Activated CD8-positive, alpha-beta memory T cell treated with anti-CD3 and anti-CD28 coated beads for 36 hours (primary cell): ENCODE measurements at regions not wholly inside any gene's neighbourhood (a gene's known extent, or its start where the extent isn't known, plus 50 kb on each side); places are given as distances from the start of the nearest gene placed in this dataset.
"Not testable (repeated sequence)": the region's sequence is repeated elsewhere in the genome, so short reads cannot be mapped to it uniquely, and the experiment has no call there.

Experiments
- CTCF ChIA-PET: fragments of 350-600 bp; sonication (Branson Sonifier 250); formaldehyde crosslinking; loops from one replicate; lab custom pipeline; 2021; ENCODE audit warnings: antibody characterized with exemption; lab: Charles Lee
- POLR2A ChIA-PET: fragments of 350-600 bp; sonication (Branson Sonifier 250); formaldehyde crosslinking; loops from one replicate; lab custom pipeline; 2021; ENCODE audit warnings: antibody characterized with exemption; lab: Charles Lee

DNA sequence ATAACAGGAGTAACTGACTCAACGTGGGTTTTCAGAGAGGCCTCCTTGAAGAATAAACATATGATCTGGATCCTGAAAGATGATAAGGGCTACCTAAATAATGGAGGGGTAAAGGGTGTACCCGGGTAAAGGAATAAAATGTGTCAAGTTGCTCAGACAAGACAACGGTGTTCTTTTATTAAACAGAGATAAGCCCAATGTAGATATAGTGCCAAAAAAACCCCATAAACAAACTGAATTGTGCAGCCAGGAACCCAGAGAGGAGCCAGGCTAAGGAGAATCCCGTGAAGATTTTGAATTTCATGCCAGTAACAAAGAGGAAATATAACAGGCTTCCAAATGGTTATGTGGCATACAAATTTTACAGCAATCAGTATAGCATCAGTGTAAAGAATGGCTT lies 618.2 kb downstream of the CPS1 start:
- POLR2A ChIA-PET: no interaction called here
- CTCF ChIA-PET: no interaction called here

DNA sequence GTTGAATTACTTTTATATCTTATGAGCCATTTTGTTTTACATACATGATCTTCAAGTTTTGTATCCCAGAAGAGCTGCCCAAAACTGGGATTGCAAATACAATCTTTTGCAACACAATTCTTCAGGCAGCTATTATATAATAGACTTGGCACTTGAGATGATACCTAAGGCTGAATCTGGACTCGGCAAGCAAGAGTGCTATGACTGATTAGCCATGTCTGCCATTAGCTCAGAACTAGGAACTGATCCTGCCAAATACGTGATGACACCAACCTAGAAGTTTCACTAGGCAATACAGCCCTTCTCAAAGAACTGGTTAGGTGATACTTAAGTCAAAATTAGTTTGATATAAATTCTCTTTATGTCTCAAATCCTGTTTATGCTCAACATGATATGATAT lies 619.6 kb downstream of the CPS1 start:
- ChIA-PET CTCF (interaction anchor here (0.6 kb wide), 1 partner anchor 22 kb away, joined by 3 read pairs; no protein-coding TSS in a partner anchor), POLR2A (no interaction called here)

DNA sequence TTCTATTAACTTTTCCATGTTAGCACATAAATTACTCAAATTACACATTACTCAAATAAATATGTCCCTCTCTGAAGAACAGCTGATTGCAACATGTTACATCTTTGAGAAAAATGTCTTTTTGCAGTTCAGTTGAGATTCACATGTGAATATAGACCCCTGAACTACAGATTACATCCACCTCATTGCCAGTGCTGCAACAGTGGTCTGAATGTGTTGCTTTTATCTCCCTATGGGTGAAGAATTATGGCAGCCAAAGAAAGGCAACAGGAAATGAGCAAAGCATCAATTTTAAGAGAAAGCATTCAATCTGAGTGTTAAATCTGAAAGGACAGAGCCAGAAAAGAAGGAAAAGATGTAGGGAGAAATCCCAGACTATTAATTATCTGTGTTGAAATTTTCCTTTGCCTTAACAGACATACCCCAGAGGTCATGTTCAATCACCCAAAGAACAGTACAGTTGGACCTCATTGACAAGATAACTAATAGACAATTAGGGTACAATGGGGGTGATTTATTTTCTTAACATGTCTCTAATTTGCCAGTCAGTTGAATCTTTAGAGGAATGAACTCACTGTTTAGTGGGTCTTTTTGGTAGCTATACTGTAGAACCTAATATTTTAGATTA lies 620.2 kb downstream of the CPS1 start:
- ChIA-PET POLR2A (no interaction called here), CTCF (interaction anchor here (0.6 kb wide), 1 partner anchor 21 kb away, joined by 3 read pairs; no protein-coding TSS in a partner anchor)

DNA sequence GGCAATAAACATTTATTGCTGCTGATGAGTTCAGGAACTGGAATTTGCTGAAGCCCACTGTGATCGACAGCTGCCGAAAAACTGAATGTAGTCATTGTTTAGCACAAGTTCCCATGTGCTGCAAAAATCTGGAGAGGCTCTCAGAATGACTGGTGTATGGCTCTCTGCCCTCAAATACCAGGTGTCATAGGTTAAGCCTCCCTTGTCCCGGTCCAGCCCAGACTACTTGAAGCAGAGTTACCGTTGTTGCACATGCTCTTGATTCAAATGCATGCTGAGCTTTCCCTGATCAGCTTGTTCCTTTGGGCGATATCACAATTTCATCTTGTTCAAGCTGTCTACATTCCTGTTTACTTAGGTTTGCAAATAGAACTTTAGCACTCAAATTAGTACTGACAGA lies 625.2 kb downstream of the CPS1 start:
- ChIA-PET CTCF (no interaction called here), POLR2A (no interaction called here)

DNA sequence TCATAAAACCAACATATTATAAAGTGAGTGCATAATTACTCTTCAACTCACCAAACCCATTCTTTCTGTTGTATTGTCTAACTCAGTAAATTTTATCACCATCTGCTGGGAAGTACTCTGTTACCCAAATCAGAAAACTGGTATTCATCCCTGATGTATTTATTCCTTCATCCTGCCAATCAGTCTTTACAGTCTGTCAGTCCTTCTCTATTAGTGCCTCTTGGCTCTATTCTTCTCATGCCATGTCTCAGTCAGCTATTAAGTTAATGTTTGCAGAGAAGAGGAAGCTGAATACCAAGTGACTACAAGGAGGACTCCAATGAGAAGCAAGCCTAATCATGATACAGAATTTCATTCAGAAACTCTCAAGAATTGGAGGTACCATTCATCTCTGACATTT lies 631.2 kb downstream of the CPS1 start:
- POLR2A ChIA-PET: no interaction called here
- CTCF ChIA-PET: no interaction called here

DNA sequence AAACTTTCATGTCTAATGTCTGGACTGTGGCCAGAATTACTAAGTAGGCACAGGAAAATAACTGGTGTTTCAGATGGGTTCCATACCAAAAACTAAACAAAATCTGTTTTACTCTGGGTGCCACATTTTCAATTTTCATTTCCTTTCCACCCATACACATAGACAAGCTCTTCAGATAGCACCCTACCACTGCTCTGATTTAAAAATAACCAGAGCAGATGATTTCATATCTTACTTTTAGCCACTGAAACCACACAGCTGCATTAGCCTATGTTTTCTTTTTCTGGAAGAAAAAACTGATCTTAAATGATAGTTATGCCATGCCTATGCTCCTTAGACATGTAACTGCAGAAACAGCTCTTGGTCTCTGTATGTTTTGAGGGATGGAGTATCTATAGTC lies 647.6 kb downstream of the CPS1 start:
- POLR2A ChIA-PET: no interaction called here
- CTCF ChIA-PET: no interaction called here

DNA sequence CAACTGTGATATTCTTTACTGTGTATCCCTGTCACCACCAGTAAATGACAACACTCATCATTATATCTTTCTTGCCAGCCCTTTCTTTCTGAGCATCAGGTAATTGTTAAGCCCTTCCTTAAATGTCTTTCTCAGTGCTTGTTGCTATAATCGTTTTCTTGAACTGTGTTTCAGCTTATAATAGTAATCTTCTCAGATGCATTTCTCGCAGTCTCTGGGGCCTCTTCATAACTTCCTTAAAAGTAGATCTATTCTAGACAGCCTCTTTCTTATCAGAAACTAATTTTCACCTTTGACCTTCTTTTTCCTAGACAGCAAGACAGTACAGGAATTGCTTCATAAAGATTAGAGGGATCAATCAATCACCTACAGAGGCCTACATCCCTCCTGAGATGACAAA lies 648.1 kb downstream of the CPS1 start:
- POLR2A ChIA-PET: no interaction called here
- CTCF ChIA-PET: no interaction called here

DNA sequence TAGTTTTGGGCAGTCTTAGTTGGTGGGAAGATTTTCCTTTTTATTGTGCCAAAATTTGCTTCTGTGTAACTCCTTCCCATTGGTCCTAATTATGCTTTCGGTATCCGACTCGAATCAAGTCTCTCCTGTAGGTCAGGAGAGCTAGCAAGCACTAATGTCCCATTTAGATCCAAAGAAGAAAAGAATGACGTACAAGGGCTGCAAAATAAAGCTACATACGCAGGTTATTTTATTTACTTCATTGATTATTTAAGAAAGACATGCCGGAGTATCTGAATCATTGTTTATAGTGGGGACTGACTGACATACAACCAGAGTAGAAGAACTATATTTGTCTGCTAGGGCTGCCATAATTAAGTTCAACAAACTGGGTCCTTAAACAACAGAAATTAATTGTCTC lies 648.5 kb downstream of the CPS1 start:
- ChIA-PET CTCF (no interaction called here), POLR2A (no interaction called here)

DNA sequence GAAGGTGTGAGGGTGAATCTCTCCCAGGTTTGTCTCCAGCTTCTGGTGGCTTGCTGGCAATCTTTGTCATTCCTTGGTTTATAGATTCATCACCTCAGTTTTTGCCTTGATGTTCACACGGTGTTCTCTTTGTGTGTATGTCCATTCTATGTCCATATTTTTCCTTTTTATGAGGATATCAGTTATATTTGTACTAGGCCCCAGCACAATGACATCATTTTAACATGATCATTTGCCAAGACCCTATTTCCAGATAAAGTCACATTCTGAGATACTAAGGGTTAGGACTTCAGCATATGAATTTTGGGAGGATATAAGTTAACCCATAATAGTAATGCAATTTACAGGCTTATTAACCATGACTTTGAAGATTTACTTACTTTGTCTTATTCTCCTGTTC lies 649.0 kb downstream of the CPS1 start:
- POLR2A ChIA-PET: no interaction called here
- CTCF ChIA-PET: no interaction called here

DNA sequence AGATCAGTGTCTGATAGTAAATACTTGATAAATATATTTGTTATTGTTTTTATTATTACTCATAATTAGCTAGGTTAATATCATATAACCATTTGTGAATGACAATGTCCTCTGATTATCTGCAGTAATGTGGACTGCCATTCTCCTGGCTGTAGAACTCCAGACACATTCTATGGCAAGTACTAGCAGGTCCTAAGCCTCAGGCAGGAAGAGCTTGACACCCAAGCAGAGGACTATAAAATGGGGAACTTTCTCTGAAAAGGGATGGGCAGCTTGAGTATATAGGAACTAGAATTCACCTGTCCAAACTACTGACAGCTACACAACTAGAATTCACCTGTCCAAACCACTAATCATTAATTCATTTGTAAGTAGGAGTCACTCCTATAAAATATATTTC lies 649.4 kb downstream of the CPS1 start:
- ChIA-PET POLR2A (no interaction called here), CTCF (no interaction called here)

DNA sequence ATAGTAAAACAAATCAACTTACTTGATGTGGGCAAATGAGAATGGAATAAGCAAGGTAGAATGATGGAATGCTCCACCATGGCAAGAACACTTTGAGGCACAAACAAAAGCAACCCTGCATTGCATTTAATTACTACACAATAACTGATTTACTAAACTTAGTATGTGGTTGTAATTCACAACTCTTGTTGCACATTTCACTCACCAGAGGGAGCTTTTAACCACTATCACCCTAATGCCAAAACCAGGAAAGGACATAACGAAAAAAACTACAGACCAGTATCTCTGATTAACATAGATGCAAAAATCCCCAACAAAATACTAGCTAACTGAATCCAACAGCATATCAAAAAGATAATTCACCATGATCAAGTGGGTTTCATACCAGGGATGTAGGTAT lies 659.8 kb downstream of the CPS1 start:
- POLR2A ChIA-PET: no interaction called here
- CTCF ChIA-PET: no interaction called here

DNA sequence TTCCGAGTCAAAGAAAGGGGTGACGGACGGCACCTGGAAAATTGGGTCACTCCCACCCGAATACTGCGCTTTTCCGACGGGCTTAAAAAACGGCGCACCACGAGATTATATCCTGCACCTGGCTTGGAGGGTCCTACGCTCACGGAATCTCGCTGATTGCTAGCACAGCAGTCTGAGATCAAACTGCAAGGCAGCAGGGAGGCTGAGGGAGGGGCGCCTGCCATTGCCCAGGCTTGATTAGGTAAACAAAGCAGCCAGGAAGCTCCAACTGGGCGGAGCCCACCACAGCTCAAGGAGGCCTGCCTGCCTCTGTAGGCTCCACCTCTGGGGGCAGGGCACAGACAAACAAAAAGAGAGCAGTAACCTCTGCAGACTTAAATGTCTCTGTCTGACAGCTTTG lies 663.1 kb downstream of the CPS1 start:
- CTCF ChIA-PET, POLR2A ChIA-PET: not testable (repeated sequence)

DNA sequence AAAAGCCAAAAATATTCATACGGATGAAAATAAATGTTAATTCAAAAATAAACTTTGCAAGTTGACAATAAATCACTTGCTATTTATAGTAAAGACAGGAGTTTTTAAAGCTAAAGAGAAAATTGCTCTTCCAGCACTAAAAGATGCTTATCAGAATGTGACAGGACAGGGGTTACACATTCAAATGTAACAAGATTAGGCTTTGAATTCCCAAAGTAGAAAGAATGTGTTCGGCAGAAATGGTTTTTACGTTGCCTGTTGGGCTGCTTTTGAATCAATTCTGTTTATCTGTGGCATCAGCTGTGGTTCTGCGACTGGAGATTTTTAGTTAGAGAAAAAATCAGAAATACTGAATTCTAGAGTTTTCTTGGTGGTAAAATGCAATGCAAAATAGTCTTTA lies 669.4 kb downstream of the CPS1 start:
- ChIA-PET POLR2A (no interaction called here), CTCF (no interaction called here)

DNA sequence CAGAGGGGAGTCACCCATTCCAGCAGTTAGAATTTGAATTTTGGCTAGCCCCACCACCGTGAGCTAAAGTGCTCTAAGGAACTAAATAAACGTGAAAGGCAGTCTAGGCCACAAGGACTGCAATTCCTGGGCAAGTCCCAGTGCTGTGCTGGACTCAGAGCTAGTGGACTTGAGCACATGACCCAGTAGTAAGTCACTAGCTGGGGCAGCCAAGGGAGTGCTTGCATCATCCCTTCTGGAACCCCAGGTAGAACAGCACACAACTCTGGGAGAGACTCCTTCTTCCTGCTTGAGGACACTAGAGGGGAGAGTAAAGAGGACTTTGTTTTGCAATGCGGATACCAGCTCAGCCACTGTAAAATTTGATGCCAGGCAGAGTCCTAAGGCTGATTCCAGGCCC lies 672.2 kb downstream of the CPS1 start:
- POLR2A ChIA-PET: no interaction called here
- CTCF ChIA-PET: no interaction called here

DNA sequence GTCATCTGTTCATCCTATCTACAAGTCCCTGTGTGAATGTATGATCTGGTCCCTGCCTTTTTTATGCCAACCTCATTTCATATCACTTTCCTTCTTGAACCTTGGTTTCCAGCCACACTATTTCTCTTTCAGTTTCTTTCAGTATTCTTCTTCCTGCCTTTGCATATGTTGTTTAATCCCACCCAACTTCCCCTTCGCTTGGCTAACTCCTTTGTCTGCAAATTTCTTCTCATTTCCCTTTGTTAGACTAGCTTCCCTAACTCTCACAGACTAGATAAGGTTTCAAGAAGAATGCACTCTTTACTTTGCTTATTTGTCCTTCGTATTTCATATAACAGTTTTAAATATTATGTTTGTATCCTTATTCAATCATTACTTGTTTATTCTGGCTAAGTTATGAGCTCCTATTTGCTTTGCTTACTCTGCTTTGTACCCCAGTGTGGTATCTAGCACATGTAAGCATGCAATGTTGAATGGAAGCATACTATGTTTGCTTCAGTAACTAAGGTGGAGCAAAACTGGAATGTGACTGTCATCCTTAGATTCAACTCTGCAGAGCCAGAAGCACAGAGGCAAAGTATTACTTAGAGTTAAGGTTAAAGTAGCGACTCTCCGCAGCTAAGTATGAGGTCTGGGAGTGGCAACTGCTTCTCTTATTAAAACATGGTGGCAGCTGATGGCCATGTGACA lies 681.3 kb downstream of the CPS1 start:
- ChIA-PET CTCF (no interaction called here), POLR2A (no interaction called here)

DNA sequence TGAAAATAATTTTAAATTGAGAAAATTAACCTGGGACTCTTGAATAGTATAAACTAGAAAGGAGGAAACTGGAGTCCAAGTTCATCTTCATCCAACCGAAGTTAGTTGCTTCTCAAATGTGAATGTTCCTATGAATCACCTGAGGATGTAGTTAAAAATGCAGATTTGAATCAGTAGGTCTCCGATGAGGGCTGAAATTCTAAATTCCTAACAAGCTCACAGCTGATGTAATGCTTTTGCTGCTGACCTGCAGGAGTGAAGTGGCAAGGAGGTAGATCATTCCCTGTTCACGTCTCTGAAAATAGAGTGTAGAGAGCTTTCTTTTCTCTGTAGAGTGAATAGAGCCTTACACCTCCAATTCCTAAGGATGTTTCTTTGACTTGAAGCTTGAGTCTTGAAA lies 685.5 kb downstream of the CPS1 start:
- ChIA-PET POLR2A (no interaction called here), CTCF (no interaction called here)

DNA sequence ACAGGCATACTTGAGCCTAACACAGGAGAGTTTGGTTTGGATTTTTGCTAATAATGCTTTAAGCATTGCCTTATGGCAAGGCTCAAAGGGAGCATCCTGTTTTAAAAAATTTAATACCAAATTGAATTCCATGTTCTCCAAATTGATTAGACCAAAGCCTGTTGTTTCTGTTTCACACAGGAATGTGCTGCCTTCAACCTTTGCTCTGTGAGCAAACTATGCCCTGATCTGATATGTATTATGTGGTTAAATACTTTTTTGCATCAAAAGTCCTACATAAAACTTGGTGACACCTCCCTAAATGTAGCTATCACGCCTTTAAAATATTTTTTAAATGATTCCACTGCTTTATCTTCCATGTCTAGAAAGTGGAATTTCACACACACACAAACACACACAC lies 691.4 kb downstream of the CPS1 start:
- ChIA-PET POLR2A (no interaction called here), CTCF (no interaction called here)

DNA sequence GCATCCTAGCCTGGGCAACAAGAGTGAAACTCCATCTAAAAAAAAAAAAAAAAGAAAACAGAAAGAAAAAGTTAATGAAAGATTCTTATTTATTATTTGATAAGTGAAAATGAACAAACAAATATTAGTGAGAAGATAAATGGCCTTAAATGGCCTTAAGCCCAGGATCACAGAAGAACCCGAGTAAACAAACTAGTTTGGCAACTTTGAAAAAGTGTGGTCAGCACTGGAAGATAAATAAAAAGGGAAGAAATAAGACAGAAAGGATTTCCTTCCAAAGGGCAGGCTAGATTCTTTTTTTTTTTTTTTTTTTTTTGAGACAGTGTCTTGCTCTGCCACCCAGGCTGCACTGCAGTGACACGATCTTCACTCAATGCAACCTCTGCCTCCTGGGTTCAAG lies 692.4 kb downstream of the CPS1 start:
- ChIA-PET POLR2A (no interaction called here), CTCF (no interaction called here)

DNA sequence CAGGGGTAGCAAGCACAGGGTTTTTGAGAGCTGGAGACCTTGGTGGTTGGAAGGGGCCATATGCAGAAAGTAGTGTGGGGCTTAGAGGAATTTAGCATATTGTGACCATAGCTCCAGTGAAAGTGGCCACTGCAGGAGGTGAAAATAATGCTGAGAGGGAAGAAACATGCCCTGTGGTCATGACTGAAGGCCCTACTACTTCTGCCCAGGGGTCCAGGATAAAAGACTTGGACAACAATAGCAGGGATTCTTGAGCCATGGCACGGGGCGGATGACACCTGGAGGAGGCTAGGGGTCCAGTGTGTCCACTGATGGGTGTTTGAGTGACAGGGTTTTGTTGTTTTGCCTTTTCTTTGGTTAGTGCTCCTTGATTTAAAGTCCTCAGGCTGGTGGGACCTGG lies 694.6 kb downstream of the CPS1 start:
- POLR2A ChIA-PET: no interaction called here
- CTCF ChIA-PET: no interaction called here

DNA sequence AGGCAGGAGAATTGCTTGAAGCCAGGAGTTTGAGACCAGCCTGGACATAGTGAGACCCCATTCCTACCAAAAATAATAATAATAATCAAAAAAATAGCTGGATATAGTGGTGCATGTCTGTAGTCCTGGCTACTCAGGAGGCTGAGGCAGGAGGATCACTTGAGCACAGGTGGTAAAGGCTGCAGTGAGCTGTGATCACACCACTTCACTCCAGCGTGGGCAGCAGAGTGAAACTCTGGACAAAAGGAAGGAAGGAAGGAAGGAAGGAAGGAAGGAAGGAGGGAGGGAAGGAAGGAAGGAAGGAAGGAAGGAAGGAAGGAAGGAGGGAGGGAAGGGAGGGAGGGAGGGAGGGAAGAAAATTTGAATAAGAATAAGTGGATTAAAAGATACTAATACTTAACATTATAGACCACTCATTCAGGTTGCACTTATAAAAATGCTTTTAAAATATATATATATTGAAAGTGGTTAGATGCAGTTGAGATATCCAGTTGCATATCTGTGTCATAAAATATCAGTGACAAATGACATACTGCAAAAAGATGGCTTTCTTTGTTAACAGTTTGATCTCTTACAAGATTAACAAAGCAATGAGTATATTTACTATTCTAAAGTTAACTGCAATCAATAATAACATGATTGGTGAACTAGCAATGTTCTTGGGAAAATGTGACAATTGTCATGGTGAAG lies 702.4 kb downstream of the CPS1 start:
- CTCF ChIA-PET: no interaction called here
- POLR2A ChIA-PET: no interaction called here

DNA sequence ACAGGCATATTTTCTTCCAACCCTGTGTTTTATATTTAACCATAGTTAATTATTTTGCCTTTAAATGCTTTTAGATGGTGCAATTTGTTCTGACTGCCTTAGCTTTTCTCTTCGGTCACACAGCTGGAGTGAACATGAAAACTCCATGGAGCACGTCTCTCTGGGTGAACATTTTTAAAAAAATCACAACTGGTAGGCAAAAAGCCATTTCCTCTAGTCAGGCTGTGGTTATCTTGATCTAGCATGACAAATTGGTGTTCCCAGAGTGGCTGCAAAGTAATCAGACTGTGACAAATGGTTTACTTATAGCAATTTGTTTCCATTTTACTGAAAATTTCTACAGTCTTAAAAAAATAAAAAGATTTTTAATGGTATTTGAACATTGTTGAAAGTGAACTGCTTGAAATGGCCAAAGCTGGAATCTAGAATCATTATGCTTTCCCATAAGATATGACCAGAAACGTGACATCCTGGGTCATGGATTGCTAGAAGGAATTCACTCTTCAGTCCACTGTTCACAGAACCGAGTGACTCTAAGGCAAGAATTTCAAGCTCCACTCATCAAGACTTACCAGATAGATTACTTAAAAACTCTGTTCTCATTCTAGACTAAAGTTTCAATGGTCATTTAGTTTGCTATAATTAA lies 703.6 kb downstream of the CPS1 start:
- ChIA-PET CTCF (no interaction called here), POLR2A (no interaction called here)
